ENCODE measurements at regions not wholly inside any gene's neighbourhood (a gene's known extent, or its start where the extent isn't known, plus 50 kb on each side); places are given as distances from the start of the nearest gene placed in this dataset.

DNA sequence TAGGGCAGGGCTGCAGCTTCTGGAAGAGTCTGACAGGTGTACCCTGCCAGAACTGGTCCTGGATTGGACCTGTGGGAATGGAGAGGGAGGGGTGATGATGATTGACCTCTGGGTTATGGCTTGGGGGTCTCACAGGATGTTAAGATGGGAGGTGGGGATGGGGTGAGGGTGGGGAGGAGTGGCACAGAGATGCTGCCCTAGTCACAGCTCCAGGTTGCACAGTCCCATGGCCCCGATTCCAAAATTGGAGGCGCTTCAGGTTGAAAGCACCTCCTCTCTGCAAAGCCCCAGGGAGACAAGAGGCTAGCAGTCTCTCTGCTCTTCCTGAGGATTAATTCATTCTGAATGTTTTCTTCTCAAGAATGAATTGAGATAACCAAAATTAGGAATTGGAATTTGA is 101.4 kb downstream of the FAM43A start:
- no peak for DNase-seq (ENCODE audit: low spot score)
- Histone ChIP-seq H3K36me3 (ENCODE audit: insufficient read depth, low read length, poor library complexity, severe bottlenecking) (no peaks in the 10 kb centered on the region), H3K4me3 (ENCODE audit: low read depth, low read length, poor library complexity, severe bottlenecking) (no peak overlapping the region), H3K9me3 (ENCODE audit: low read depth, low read length, poor library complexity, severe bottlenecking) (no peaks in the 10 kb centered on the region), H3K27me3 (replicated peaks; ENCODE audit: insufficient read depth, low read depth, low read length, poor library complexity) (no peaks in the 10 kb centered on the region), H3K27ac (ENCODE audit: low read depth, low read length, poor library complexity, severe bottlenecking) (no peak overlapping the region), H3K4me1 (ENCODE audit: insufficient read depth, low read length, poor library complexity, severe bottlenecking) (no peaks in the 10 kb centered on the region)
- POLR2A ChIA-PET (ENCODE audit: low non-redundant PET) = no interaction called here
- CTCF ChIA-PET = no interaction called here
- TF ChIP-seq, protein P1, sequence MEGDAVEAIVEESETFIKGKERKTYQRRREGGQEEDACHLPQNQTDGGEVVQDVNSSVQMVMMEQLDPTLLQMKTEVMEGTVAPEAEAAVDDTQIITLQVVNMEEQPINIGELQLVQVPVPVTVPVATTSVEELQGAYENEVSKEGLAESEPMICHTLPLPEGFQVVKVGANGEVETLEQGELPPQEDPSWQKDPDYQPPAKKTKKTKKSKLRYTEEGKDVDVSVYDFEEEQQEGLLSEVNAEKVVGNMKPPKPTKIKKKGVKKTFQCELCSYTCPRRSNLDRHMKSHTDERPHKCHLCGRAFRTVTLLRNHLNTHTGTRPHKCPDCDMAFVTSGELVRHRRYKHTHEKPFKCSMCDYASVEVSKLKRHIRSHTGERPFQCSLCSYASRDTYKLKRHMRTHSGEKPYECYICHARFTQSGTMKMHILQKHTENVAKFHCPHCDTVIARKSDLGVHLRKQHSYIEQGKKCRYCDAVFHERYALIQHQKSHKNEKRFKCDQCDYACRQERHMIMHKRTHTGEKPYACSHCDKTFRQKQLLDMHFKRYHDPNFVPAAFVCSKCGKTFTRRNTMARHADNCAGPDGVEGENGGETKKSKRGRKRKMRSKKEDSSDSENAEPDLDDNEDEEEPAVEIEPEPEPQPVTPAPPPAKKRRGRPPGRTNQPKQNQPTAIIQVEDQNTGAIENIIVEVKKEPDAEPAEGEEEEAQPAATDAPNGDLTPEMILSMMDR (conservative IDR thresholded peaks at IDR 0.05; ENCODE audit: low read depth, low read length) = no peak
- no peak for TF ChIP-seq EZH2 (IDR thresholded peaks at IDR 0.05; ENCODE audit: borderline replicate concordance, low read depth, low read length, poor library complexity, severe bottlenecking)
- intact Hi-C loops (cut with micrococcal nuclease; ENCODE audit: unreplicated experiment) = no loop called here
- no TSS peak for BruUV-seq (replicated peaks)

DNA sequence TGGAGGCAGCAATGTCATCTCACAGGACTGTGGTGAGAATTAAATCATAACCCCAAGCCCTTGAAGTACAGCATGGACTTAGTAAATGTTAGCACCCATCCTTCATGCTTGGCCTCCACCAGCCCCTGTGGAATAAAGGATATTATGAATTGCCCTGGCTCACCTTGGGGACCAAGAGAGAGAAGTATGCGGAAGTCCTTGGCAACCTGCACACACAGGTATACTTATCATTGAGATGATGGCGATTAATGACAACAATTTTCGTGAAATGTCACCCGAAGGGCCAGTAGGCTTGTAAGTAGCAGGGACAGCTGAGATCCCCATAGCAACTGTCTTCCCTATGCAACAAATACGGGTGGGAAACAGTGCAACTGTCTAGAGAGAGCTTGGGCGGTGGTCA is 102.0 kb downstream of the FAM43A start:
- Histone ChIP-seq H3K9me3 (ENCODE audit: low read depth, low read length, poor library complexity, severe bottlenecking) (no peaks in the 10 kb centered on the region), H3K27ac (ENCODE audit: low read depth, low read length, poor library complexity, severe bottlenecking) (no peak overlapping the region), H3K4me1 (ENCODE audit: insufficient read depth, low read length, poor library complexity, severe bottlenecking) (no peaks in the 10 kb centered on the region), H3K36me3 (ENCODE audit: insufficient read depth, low read length, poor library complexity, severe bottlenecking) (no peaks in the 10 kb centered on the region), H3K27me3 (replicated peaks; ENCODE audit: insufficient read depth, low read depth, low read length, poor library complexity) (no peaks in the 10 kb centered on the region), H3K4me3 (ENCODE audit: low read depth, low read length, poor library complexity, severe bottlenecking) (no peak overlapping the region)
- no peak for DNase-seq (ENCODE audit: low spot score)
- CTCF ChIA-PET = no interaction called here
- TF ChIP-seq EZH2 (IDR thresholded peaks at IDR 0.05; ENCODE audit: borderline replicate concordance, low read depth, low read length, poor library complexity, severe bottlenecking) = no peak
- TF ChIP-seq, protein P1 (conservative IDR thresholded peaks at IDR 0.05; ENCODE audit: low read depth, low read length) = no peak
- POLR2A ChIA-PET (ENCODE audit: low non-redundant PET) = no interaction called here
- BruUV-seq (replicated peaks) = no TSS peak
- intact Hi-C loops (cut with micrococcal nuclease; ENCODE audit: unreplicated experiment) = no loop called here

DNA sequence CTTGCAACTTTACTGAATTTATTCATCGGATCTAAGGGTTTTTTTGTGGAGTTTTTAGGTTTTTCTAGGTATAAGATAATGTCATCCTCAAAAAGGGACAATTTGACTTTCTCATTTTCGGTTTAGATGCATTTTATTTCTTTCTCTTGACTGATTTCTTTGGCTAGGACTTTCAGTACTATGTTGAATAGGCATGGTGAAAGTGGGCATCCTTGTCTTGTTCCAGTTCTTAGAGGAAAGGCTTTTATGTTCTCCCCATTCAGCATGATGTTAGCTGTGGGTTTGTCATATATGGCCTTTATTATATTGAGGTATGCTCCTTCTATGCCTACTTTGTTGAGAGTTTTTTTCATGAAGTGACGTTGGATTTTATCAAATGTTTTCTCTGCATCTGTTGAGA is 106.7 kb downstream of the FAM43A start:
- Histone ChIP-seq H3K27ac (ENCODE audit: low read depth, low read length, poor library complexity, severe bottlenecking) (no peak overlapping the region), H3K27me3 (replicated peaks; ENCODE audit: insufficient read depth, low read depth, low read length, poor library complexity) (no peaks in the 10 kb centered on the region), H3K36me3 (ENCODE audit: insufficient read depth, low read length, poor library complexity, severe bottlenecking) (no peaks in the 10 kb centered on the region), H3K4me1 (ENCODE audit: insufficient read depth, low read length, poor library complexity, severe bottlenecking) (no peaks in the 10 kb centered on the region), H3K9me3 (ENCODE audit: low read depth, low read length, poor library complexity, severe bottlenecking) (peaks cover 6% of the 10 kb centered on the region), H3K4me3 (ENCODE audit: low read depth, low read length, poor library complexity, severe bottlenecking) (no peak overlapping the region)
- ChIA-PET CTCF (no interaction called here), POLR2A (ENCODE audit: low non-redundant PET) (no interaction called here)
- no TSS peak for BruUV-seq (replicated peaks)
- intact Hi-C loops (cut with micrococcal nuclease; ENCODE audit: unreplicated experiment) = no loop called here
- DNase-seq (ENCODE audit: low spot score) = no peak
- TF ChIP-seq EZH2 (IDR thresholded peaks at IDR 0.05; ENCODE audit: borderline replicate concordance, low read depth, low read length, poor library complexity, severe bottlenecking) = no peak
- TF ChIP-seq, protein P1 (conservative IDR thresholded peaks at IDR 0.05; ENCODE audit: low read depth, low read length) = no peak
